Esophagus muscularis mucosa (tissue), 4 donors: ENCODE measurements at regions not wholly inside any gene's neighbourhood (a gene's known extent, or its start where the extent isn't known, plus 50 kb on each side); places are given as distances from the start of the nearest gene placed in this dataset.

Source experiments
- EP300 ChIP-seq: sonication (generic); formaldehyde crosslinking; IDR thresholded peaks from one replicate; pipeline ENCODE4 v1.6.1; 2017; ENCODE audit warnings: antibody characterized with exemption
- POLR2A ChIP-seq: fragments of 450-650 bp; IDR thresholded peaks from one replicate; pipeline ENCODE4 v1.6.1; 2017; ENCODE audit warnings: antibody characterized with exemption, moderate library complexity, mild to moderate bottlenecking, low read depth
- POLR2AphosphoS5 ChIP-seq, 2 donors: sonication (generic); formaldehyde crosslinking; IDR thresholded peaks; one replicate each; pipeline ENCODE4 v1.6.1; 2017; ENCODE audit warnings: antibody characterized with exemption in 2 of 2
- TF ChIP-seq, protein P1 (sequence below), 3 experiments: fragments of 200-600 bp in 2 of 3; fragments of 450-650 bp in 1 of 3; sonication (generic) in 2 of 3; IDR thresholded peaks; one replicate each; pipeline ENCODE4 v1.5.1; 2017 to 2019; ENCODE audit warnings: antibody characterized with exemption in 3 of 3, mild to moderate bottlenecking in 2 of 3, moderate library complexity in 1 of 3

- no peak for TF ChIP-seq POLR2AphosphoS5 (IDR thresholded peaks at IDR 0.05)
- TF ChIP-seq EP300: no peak
- TF ChIP-seq, protein P1, sequence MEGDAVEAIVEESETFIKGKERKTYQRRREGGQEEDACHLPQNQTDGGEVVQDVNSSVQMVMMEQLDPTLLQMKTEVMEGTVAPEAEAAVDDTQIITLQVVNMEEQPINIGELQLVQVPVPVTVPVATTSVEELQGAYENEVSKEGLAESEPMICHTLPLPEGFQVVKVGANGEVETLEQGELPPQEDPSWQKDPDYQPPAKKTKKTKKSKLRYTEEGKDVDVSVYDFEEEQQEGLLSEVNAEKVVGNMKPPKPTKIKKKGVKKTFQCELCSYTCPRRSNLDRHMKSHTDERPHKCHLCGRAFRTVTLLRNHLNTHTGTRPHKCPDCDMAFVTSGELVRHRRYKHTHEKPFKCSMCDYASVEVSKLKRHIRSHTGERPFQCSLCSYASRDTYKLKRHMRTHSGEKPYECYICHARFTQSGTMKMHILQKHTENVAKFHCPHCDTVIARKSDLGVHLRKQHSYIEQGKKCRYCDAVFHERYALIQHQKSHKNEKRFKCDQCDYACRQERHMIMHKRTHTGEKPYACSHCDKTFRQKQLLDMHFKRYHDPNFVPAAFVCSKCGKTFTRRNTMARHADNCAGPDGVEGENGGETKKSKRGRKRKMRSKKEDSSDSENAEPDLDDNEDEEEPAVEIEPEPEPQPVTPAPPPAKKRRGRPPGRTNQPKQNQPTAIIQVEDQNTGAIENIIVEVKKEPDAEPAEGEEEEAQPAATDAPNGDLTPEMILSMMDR (IDR thresholded peaks at IDR 0.05): no peak
- no peak for TF ChIP-seq POLR2A
Measured at GRCh38 chr12:92022093-92022492, 123.6 kb downstream of the BTG1 start.
